Ishikawa (cell line): ENCODE measurements at regions not wholly inside any gene's neighbourhood (a gene's known extent, or its start where the extent isn't known, plus 50 kb on each side); places are given as distances from the start of the nearest gene placed in this dataset.

Source experiments
- EGR1 ChIP-seq: IDR thresholded peaks from 2 replicates; pipeline ENCODE4 v1.6.1; 2012
- EP300 ChIP-seq: IDR thresholded peaks from 2 replicates; pipeline ENCODE4 v1.6.1; 2012; ENCODE audit warnings: borderline replicate concordance
- TEAD4 ChIP-seq: IDR thresholded peaks from 2 replicates; pipeline ENCODE4 v1.6.1; 2012

DNA sequence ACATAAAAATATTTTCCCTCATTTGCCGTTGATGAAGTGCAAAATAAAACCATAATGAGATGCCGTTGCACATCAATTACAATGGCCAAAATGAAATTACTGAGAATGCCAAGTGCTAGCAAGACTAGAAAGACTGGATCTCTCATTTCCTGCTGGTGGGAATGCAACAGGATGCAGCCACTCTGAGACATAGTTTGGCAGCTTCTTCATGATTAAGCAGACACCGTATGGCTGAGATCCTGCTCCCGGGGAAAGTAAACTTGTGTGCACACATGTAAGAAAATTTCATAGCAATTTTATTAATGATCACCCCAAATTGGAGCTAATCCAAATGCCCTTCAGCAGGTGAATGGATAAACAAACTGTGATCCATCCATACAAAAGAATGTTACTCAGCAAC, 1013.2 kb downstream of the TBC1D22A start:
- TF ChIP-seq EGR1 (no peak), TEAD4 (no peak), EP300 (no peak)
